GM12801 (cell line): ENCODE measurements at regions not wholly inside any gene's neighbourhood (a gene's known extent, or its start where the extent isn't known, plus 50 kb on each side); places are given as distances from the start of the nearest gene placed in this dataset.

Source experiments
- CTCF ChIP-seq: IDR thresholded peaks from one replicate; pipeline ENCODE4 v1.5.1; 2011; ENCODE audit warnings: control low read depth; ENCODE audit not compliant: insufficient read length; ENCODE audit errors: extremely low read depth

GRCh38 chr2:8437228-8437948, 244.5 kb upstream of the ID2 start:
- no peak for TF ChIP-seq CTCF

DNA sequence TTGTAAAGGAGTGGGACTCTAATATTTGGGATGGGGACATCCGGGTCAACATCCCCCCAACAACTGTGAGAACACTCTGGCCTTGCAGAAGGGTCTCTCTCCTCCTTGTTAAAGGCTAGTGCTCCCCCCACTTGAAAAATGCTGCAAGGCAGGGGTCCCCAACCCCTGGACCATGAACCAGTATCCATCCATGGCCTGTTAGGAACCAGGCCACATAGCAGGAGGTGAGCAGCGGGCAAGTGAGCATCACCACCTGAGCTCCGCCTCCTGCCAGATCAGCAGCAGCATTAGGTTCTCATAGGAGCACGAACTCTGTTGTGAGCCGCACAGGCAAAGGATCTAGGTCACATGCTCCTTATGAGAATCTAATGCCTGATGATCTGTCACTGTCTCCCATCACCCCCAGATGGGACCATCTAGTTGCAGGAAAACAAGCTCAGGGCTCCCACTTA, 243.9 kb upstream of the ID2 start:
- no peak for TF ChIP-seq CTCF

- TF ChIP-seq CTCF: no peak
Observed at GRCh38 chr2:8438476-8438875, 243.4 kb upstream of the ID2 start.

GRCh38 chr2:8438996-8439395, 242.9 kb upstream of the ID2 start:
- no peak for TF ChIP-seq CTCF

DNA sequence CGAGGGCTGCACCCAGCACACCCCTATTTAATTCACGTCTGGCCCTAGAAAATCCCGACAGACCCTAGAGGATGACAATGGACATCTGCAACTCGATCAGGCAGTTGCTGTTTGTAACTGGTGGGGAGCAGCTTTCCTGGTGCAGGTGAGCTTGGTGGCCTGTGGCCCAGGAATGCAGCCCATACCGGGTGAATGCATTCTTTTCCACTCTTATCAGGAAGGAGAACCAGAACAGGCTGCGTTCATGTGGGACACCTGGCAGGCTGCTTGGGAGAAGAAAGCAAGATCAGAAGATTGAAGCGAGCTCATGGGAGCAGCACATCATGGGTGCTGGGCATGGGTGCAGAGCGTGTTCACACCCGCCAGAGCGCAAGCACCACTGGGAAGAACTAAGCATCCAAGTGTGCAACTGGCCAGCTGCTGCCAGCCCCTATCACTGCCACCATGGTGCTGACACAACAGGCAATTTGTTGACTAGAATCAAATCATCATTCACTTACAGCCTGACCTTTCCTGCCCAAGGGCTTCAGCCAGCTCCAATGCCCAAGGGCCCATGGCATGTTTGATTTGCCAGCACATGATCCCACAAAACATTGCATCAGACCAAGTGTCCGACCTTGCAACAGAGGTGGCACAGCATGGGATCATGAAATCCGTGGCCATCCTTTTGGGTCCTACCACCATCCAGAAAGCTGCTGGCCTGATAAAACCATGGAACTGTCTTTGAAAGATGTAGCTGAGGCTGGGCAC, 241.7 kb upstream of the ID2 start:
- no peak for TF ChIP-seq CTCF

GRCh38 chr2:8441371-8441770, 240.5 kb upstream of the ID2 start:
- TF ChIP-seq CTCF: no peak

DNA sequence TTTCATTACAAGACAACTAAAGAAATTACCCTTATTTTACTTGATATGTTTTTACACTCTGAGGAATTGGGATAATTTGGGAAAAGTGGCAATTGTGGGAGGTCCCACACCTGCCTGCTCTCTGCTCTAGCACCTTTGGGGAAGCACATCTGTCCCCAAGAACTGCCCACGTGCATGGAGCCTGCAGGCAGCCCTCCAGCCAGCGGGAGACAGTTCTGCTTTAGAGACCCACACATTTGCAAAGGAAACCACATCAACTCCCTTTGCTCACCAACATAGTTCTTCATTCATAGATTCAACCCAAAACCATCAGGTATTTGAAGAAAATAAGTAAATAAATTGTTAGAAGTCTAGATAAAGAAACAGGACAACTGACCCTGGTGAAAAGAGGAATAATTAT, 239.9 kb upstream of the ID2 start:
- no peak for TF ChIP-seq CTCF
